ENCODE measurements at regions not wholly inside any gene's neighbourhood (a gene's known extent, or its start where the extent isn't known, plus 50 kb on each side); places are given as distances from the start of the nearest gene placed in this dataset.

GRCh38 chr15:35622641-35623340, 76.8 kb upstream of the DPH6 start (continued):
- no peak for TF ChIP-seq ZBTB11 (tag by site-specific recombination; conservative IDR thresholded peaks at IDR 0.05; ENCODE audit: low read depth)
- TF ChIP-seq ZNF292 (tag by site-specific recombination; IDR thresholded peaks at IDR 0.05; ENCODE audit: borderline replicate concordance, low read depth) = no peak
- TF ChIP-seq ZNF169 (tag by site-specific recombination; IDR thresholded peaks at IDR 0.05) = no peak
- no peak for TF ChIP-seq ZNF768 (tag by site-specific recombination; IDR thresholded peaks at IDR 0.05)
- no peak for TF ChIP-seq ZNF658 (tag by site-specific recombination; IDR thresholded peaks at IDR 0.05)
- TF ChIP-seq ZNF571 (tag by site-specific recombination; IDR thresholded peaks at IDR 0.05) = no peak
- no peak for TF ChIP-seq ZNF341 (tag by site-specific recombination; IDR thresholded peaks at IDR 0.05; ENCODE audit: low read depth)
- TF ChIP-seq EGR2 (tag by site-specific recombination; IDR thresholded peaks at IDR 0.05; ENCODE audit: low read depth) = no peak
- TF ChIP-seq WT1 (tag by site-specific recombination; IDR thresholded peaks at IDR 0.05) = no peak
- TF ChIP-seq TRIM28 (IDR thresholded peaks at IDR 0.05; ENCODE audit: borderline replicate concordance, low read length) = no peak
- no peak for TF ChIP-seq ZBTB17 (tag by site-specific recombination; IDR thresholded peaks at IDR 0.05)
- TF ChIP-seq PATZ1 (tag by site-specific recombination; IDR thresholded peaks at IDR 0.05) = no peak

GRCh38 chr15:35624881-35625280, 78.9 kb upstream of the DPH6 start:
- Histone ChIP-seq H3K4me3 (ENCODE audit: low read depth, low read length) (no peak overlapping the region), H3K36me3 (ENCODE audit: control insufficient read depth in 2 of 2, insufficient read depth in 1 of 2, low read length in 2 of 2) (no peaks in the 10 kb centered on the region), H3K27ac (ENCODE audit: extremely low read depth, low read depth, low read length) (no peak overlapping the region), H3K4me1 (ENCODE audit: control insufficient read depth, insufficient read depth, low read length) (no peaks in the 10 kb centered on the region), H3K9me3 (ENCODE audit: control insufficient read depth, insufficient read depth, low read depth, low read length) (no peaks in the 10 kb centered on the region)
- CTCF ChIA-PET = interaction anchor here (0.8 kb wide), 1 partner anchor 82 kb away, joined by 3 read pairs; no protein-coding TSS in a partner anchor
- POLR2A ChIA-PET = no interaction called here
- no peak for TF ChIP-seq ZNF423 (tag by site-specific recombination; IDR thresholded peaks at IDR 0.05)
- no peak for TF ChIP-seq ZBTB11 (tag by site-specific recombination; conservative IDR thresholded peaks at IDR 0.05; ENCODE audit: low read depth)
- TF ChIP-seq PRDM1 (tag by site-specific recombination; IDR thresholded peaks at IDR 0.05) = no peak
- TF ChIP-seq ZFP3 (tag by site-specific recombination; IDR thresholded peaks at IDR 0.05; ENCODE audit: low read depth) = no peak
- TF ChIP-seq ZNF426 (tag by site-specific recombination; IDR thresholded peaks at IDR 0.05) = no peak
- no peak for TF ChIP-seq ZNF169 (tag by site-specific recombination; IDR thresholded peaks at IDR 0.05)
- no peak for TF ChIP-seq ZNF2 (tag by site-specific recombination; IDR thresholded peaks at IDR 0.05)
- no peak for TF ChIP-seq ZNF560 (tag by site-specific recombination; IDR thresholded peaks at IDR 0.05; ENCODE audit: borderline replicate concordance)
- no peak for TF ChIP-seq WT1 (tag by site-specific recombination; IDR thresholded peaks at IDR 0.05)
- TF ChIP-seq ZNF121 (tag by site-specific recombination; IDR thresholded peaks at IDR 0.05) = no peak
- no peak for TF ChIP-seq PRDM6 (tag by site-specific recombination; IDR thresholded peaks at IDR 0.05)
- no peak for TF ChIP-seq ZNF366 (tag by site-specific recombination; conservative IDR thresholded peaks at IDR 0.05)
- TF ChIP-seq ZNF76 (tag by site-specific recombination; IDR thresholded peaks at IDR 0.05; ENCODE audit: borderline replicate concordance, low read depth) = no peak
- TF ChIP-seq KLF1 (tag by site-specific recombination; IDR thresholded peaks at IDR 0.05) = no peak
- no peak for TF ChIP-seq ZNF140 (tag by site-specific recombination; IDR thresholded peaks at IDR 0.05)
- no peak for TF ChIP-seq ZXDB (tag by site-specific recombination; IDR thresholded peaks at IDR 0.05)

Data from HEK293 (cell line).